GM12878 (cell line): ENCODE measurements at regions not wholly inside any gene's neighbourhood (a gene's known extent, or its start where the extent isn't known, plus 50 kb on each side); places are given as distances from the start of the nearest gene placed in this dataset.

Experiments
- ATAC-seq: fragments of 200-7000 bp; cut with Tn5 transposase; 3 replicates; pipeline ENCODE4 v1.9.1; 2020; ENCODE audit warnings: mild to moderate bottlenecking, moderate library complexity
- BruUV-seq: library from RNA; stranded (reverse); fragments of 400-500 nt; replicated peaks from 2 replicates; lab custom pipeline; 2021; lab: Mats Ljungman, UMichigan
- CTCF ChIA-PET: fragments of 300-600 bp; sonication (Branson Sonifier 250); formaldehyde crosslinking; extraction: SDS; loops from one replicate; lab custom pipeline; 2021; ENCODE audit warnings: inconsistent platforms; lab: Yijun Ruan, JAX
- POLR2A ChIA-PET: fragments of 350-600 bp; formaldehyde crosslinking; extraction: SDS; loops from one replicate; lab custom pipeline; 2021; ENCODE audit warnings: inconsistent platforms; lab: Charles Lee
- RAD21 ChIA-PET: fragments of 300-600 bp; sonication (Branson Sonifier 250); formaldehyde crosslinking; loops from one replicate; lab custom pipeline; 2023; ENCODE audit warnings: antibody characterized with exemption; ENCODE audit not compliant: unreplicated experiment; lab: Charles Lee
- SMC1A ChIA-PET: fragments of 300-600 bp; sonication (Branson Sonifier 250); formaldehyde crosslinking; loops from one replicate; lab custom pipeline; 2023; ENCODE audit not compliant: unreplicated experiment, uncharacterized antibody; lab: Charles Lee
- DNase-seq: peaks from one replicate; pipeline ENCODE4 v3.0.0-alpha.2; 2011; ENCODE audit warnings: low read depth, low spot score
- FAIRE-seq: peaks from 3 replicates; lab custom pipeline; 2011; peaks lifted over from hg19 to GRCh38; lab: Jason Lieb, UNC
- H2AFZ ChIP-seq: 2 replicates; pipeline ENCODE4 v1.6.0; 2011; ENCODE audit warnings: low read depth, low read length, control low read depth; ENCODE audit not compliant: control insufficient read depth
- H3K27ac ChIP-seq: 2 replicates; pipeline ENCODE4 v1.5.1; 2011; ENCODE audit warnings: control low read depth; ENCODE audit not compliant: control insufficient read depth, insufficient read depth
- H3K27me3 ChIP-seq, 2 experiments: replicated peaks in 1 of 2; 2 replicates each; pipeline versions ENCODE4 v1.6.0 to v1.6.1; 2011; ENCODE audit warnings: low read length in 1 of 2; ENCODE audit not compliant: control insufficient read depth in 2 of 2, insufficient read depth in 2 of 2
- H3K36me3 ChIP-seq, 2 experiments: 2 replicates each; pipeline ENCODE4 v1.5.1; 2011; ENCODE audit warnings: low read length in 1 of 2; ENCODE audit not compliant: control insufficient read depth in 2 of 2, insufficient read depth in 2 of 2
- H3K4me1 ChIP-seq: 2 replicates; pipeline ENCODE4 v1.6.1; 2011; ENCODE audit warnings: mild to moderate bottlenecking, low read length, moderate library complexity, mixed read lengths; ENCODE audit not compliant: control insufficient read depth, insufficient read depth
- H3K4me2 ChIP-seq: 2 replicates; pipeline ENCODE4 v1.6.0; 2011; ENCODE audit warnings: control low read depth; ENCODE audit not compliant: control insufficient read depth, insufficient read depth
- H3K4me3 ChIP-seq: fragments of 200-600 bp; sonication (generic); 2 replicates; pipeline ENCODE4 v1.5.1; 2016
- H3K79me2 ChIP-seq: 2 replicates; pipeline ENCODE4 v1.6.0; 2011; ENCODE audit warnings: low read length; ENCODE audit not compliant: control insufficient read depth, insufficient read depth
- H3K9ac ChIP-seq: 2 replicates; pipeline ENCODE4 v1.8.0; 2011; ENCODE audit warnings: low read length, control low read depth, mixed read lengths; ENCODE audit not compliant: control insufficient read depth, insufficient read depth
- H3K9me3 ChIP-seq: replicated peaks from 3 replicates; pipeline ENCODE4 v1.5.1; 2011; ENCODE audit warnings: mild to moderate bottlenecking, low read length; ENCODE audit not compliant: control insufficient read depth, insufficient read depth
- H4K20me1 ChIP-seq: 2 replicates; pipeline ENCODE4 v1.6.0; 2011; ENCODE audit not compliant: control insufficient read depth, insufficient read depth
- BHLHE40 ChIP-seq, 2 experiments: fragments of 450-650 bp in 1 of 2; IDR thresholded peaks; 2 replicates each; pipeline ENCODE4 v1.6.1; 2011 to 2017; ENCODE audit warnings: low read depth in 2 of 2, borderline replicate concordance in 1 of 2, improper control_type of control experiment in 1 of 2, low read length in 1 of 2, mild to moderate bottlenecking in 1 of 2
- CHD1 ChIP-seq: IDR thresholded peaks from 2 replicates; pipeline ENCODE4 v1.6.1; 2012; ENCODE audit warnings: low read depth, low read length, improper control_type of control experiment
- EGR1 ChIP-seq, 2 experiments: IDR thresholded peaks; 1 replicate in 1 of 2; 2 replicates in 1 of 2; pipeline ENCODE4 v1.6.1; 2011 to 2012; ENCODE audit warnings: low read depth in 2 of 2, low read length in 2 of 2, borderline replicate concordance in 1 of 2, mild to moderate bottlenecking in 1 of 2, moderate library complexity in 1 of 2
- IRF4 ChIP-seq: IDR thresholded peaks from 2 replicates; pipeline ENCODE4 v1.6.1; 2011; ENCODE audit warnings: low read depth, low read length
- MAX ChIP-seq: IDR thresholded peaks from 2 replicates; pipeline ENCODE4 v1.6.1; 2012; ENCODE audit warnings: low read depth, low read length, improper control_type of control experiment
- MTA2 ChIP-seq: fragments of 450-650 bp; IDR thresholded peaks from 2 replicates; pipeline ENCODE4 v1.6.1; 2016; ENCODE audit warnings: low read depth, mild to moderate bottlenecking, moderate library complexity
- MYB ChIP-seq: fragments of 150-350 bp; IDR thresholded peaks from 2 replicates; pipeline ENCODE4 v1.6.1; 2014; ENCODE audit warnings: mild to moderate bottlenecking, low read depth, low read length, borderline replicate concordance
- NFYB ChIP-seq: IDR thresholded peaks from 2 replicates; pipeline ENCODE4 v1.6.1; 2011; ENCODE audit warnings: low read depth, mild to moderate bottlenecking, low read length, improper control_type of control experiment, moderate library complexity; ENCODE audit not compliant: insufficient read depth
- PAX8 ChIP-seq: fragments of 450-650 bp; IDR thresholded peaks from 2 replicates; pipeline ENCODE4 v1.6.1; 2017; ENCODE audit warnings: mild to moderate bottlenecking, moderate library complexity
- PML ChIP-seq: IDR thresholded peaks from 2 replicates; pipeline ENCODE4 v1.6.1; 2012; ENCODE audit warnings: low read length, inconsistent platforms
- SREBF2 ChIP-seq: IDR thresholded peaks from 2 replicates; pipeline ENCODE4 v1.6.1; 2012; ENCODE audit warnings: mild to moderate bottlenecking, low read length
- WGBS: methylation state at CpG from one replicate; pipeline ENCODE4 v1.1.6; 2016; ENCODE audit warnings: low lambda C conversion rate; ENCODE audit not compliant: insufficient replicate concordance, insufficient coverage; ENCODE audit errors: missing lambda C conversion rate; 5-methylcytosine and 5-hydroxymethylcytosine counted together
- in situ Hi-C: fragments of 300-500 bp; cut with MboI; formaldehyde crosslinking; loops from 9 replicates; pipeline ENCODE4 v1.14.3; 2018; ENCODE audit warnings: mixed read lengths
- intact Hi-C: fragments of 100-400 bp; cut with micrococcal nuclease; formaldehyde crosslinking; loops from one replicate; pipeline ENCODE4 v1.14.2; 2022; ENCODE audit not compliant: unreplicated experiment
- TF ChIP-seq, protein P1 (sequence below): fragments of 450-650 bp; IDR thresholded peaks from 2 replicates; pipeline ENCODE4 v1.6.1; 2017; ENCODE audit warnings: borderline replicate concordance
- TF ChIP-seq, protein P2 (sequence below): fragments of 450-650 bp; IDR thresholded peaks from 2 replicates; pipeline ENCODE4 v1.6.1; 2017; ENCODE audit warnings: mild to moderate bottlenecking, low read depth, inconsistent platforms; ENCODE audit not compliant: poor library complexity, severe bottlenecking
- TF ChIP-seq, protein P3 (sequence below): IDR thresholded peaks from 2 replicates; pipeline ENCODE4 v1.6.1; 2011; ENCODE audit warnings: low read depth, low read length, improper control_type of control experiment, borderline replicate concordance
- TF ChIP-seq, protein P4 (sequence below): IDR thresholded peaks from 2 replicates; pipeline ENCODE4 v1.6.1; 2012; ENCODE audit warnings: improper control_type of control experiment, low read depth, low read length; ENCODE audit not compliant: insufficient replicate concordance

DNA sequence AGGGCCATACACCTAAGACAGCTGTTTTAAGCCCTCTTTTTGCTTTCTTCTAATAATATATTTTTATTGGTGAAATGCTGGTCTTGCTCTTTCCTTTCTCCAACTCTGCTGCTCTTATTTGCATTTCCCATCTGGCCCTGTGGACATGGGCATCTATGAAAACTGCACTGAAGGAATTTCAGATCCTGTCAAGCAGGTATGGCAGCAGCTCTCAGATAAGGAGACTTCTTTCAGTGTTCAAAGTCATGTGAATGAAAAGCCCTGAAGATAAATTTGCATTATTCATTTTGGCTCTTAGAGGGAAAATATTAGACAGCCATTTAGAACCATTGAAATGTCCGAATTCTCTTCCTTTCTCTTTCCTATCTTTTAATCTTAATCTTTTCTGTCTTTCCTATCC lies 668.0 kb upstream of the RIOK2 start:
- CTCF ChIA-PET, result interaction anchor here (0.7 kb wide), 1 partner anchor 249 kb away, joined by 3 read pairs; no protein-coding TSS in a partner anchor
- Histone ChIP-seq H3K27me3 (no peaks in the 10 kb centered on the region), H3K4me3 (no peak overlapping the region), H3K4me2 (no peak overlapping the region), H3K9me3 (no peaks in the 10 kb centered on the region), H2AFZ (no peak overlapping the region), H3K27ac (no peak overlapping the region), H3K9ac (no peak overlapping the region), H3K79me2 (no peaks in the 10 kb centered on the region), H3K36me3 (no peaks in the 10 kb centered on the region), H4K20me1 (no peaks in the 10 kb centered on the region), H3K4me1 (no peaks in the 10 kb centered on the region)
- no peak for DNase-seq
- intact Hi-C loops, result no loop called here
- RAD21 ChIA-PET, result no interaction called here
- SMC1A ChIA-PET, result interaction anchor here (0.8 to 1.2 kb wide), 2 partner anchors 8 to 32 kb away, joined by 3 to 4 read pairs; no protein-coding TSS in a partner anchor
- no peak for FAIRE-seq
- POLR2A ChIA-PET, result no interaction called here
- 0% methylated on average over 1 of the region's 1 CpG for WGBS
- in situ Hi-C loops, result no loop called here
- ATAC-seq, result no peak
- BruUV-seq, result no TSS peak
- no peak for TF ChIP-seq SREBF2
- TF ChIP-seq EGR1 (IDR thresholded peaks at IDR 0.05; ENCODE audit: borderline replicate concordance in 1 of 2, low read depth in 2 of 2, low read length in 2 of 2), result no peak
- no peak for TF ChIP-seq PML
- TF ChIP-seq NFYB, result no peak
- TF ChIP-seq IRF4, result no peak
- no peak for TF ChIP-seq PAX8
- TF ChIP-seq, protein P1, sequence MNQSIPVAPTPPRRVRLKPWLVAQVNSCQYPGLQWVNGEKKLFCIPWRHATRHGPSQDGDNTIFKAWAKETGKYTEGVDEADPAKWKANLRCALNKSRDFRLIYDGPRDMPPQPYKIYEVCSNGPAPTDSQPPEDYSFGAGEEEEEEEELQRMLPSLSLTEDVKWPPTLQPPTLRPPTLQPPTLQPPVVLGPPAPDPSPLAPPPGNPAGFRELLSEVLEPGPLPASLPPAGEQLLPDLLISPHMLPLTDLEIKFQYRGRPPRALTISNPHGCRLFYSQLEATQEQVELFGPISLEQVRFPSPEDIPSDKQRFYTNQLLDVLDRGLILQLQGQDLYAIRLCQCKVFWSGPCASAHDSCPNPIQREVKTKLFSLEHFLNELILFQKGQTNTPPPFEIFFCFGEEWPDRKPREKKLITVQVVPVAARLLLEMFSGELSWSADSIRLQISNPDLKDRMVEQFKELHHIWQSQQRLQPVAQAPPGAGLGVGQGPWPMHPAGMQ, result no peak
- TF ChIP-seq BHLHE40 (IDR thresholded peaks at IDR 0.05; ENCODE audit: borderline replicate concordance in 1 of 2, low read depth in 2 of 2, low read length in 1 of 2), result no peak
- TF ChIP-seq MTA2, result no peak
- TF ChIP-seq, protein P2, sequence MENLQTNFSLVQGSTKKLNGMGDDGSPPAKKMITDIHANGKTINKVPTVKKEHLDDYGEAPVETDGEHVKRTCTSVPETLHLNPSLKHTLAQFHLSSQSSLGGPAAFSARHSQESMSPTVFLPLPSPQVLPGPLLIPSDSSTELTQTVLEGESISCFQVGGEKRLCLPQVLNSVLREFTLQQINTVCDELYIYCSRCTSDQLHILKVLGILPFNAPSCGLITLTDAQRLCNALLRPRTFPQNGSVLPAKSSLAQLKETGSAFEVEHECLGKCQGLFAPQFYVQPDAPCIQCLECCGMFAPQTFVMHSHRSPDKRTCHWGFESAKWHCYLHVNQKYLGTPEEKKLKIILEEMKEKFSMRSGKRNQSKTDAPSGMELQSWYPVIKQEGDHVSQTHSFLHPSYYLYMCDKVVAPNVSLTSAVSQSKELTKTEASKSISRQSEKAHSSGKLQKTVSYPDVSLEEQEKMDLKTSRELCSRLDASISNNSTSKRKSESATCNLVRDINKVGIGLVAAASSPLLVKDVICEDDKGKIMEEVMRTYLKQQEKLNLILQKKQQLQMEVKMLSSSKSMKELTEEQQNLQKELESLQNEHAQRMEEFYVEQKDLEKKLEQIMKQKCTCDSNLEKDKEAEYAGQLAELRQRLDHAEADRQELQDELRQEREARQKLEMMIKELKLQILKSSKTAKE, result no peak
- no peak for TF ChIP-seq CHD1
- TF ChIP-seq MAX, result no peak
- TF ChIP-seq, protein P3, sequence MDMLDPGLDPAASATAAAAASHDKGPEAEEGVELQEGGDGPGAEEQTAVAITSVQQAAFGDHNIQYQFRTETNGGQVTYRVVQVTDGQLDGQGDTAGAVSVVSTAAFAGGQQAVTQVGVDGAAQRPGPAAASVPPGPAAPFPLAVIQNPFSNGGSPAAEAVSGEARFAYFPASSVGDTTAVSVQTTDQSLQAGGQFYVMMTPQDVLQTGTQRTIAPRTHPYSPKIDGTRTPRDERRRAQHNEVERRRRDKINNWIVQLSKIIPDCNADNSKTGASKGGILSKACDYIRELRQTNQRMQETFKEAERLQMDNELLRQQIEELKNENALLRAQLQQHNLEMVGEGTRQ, result no peak
- no peak for TF ChIP-seq MYB
- TF ChIP-seq, protein P4, sequence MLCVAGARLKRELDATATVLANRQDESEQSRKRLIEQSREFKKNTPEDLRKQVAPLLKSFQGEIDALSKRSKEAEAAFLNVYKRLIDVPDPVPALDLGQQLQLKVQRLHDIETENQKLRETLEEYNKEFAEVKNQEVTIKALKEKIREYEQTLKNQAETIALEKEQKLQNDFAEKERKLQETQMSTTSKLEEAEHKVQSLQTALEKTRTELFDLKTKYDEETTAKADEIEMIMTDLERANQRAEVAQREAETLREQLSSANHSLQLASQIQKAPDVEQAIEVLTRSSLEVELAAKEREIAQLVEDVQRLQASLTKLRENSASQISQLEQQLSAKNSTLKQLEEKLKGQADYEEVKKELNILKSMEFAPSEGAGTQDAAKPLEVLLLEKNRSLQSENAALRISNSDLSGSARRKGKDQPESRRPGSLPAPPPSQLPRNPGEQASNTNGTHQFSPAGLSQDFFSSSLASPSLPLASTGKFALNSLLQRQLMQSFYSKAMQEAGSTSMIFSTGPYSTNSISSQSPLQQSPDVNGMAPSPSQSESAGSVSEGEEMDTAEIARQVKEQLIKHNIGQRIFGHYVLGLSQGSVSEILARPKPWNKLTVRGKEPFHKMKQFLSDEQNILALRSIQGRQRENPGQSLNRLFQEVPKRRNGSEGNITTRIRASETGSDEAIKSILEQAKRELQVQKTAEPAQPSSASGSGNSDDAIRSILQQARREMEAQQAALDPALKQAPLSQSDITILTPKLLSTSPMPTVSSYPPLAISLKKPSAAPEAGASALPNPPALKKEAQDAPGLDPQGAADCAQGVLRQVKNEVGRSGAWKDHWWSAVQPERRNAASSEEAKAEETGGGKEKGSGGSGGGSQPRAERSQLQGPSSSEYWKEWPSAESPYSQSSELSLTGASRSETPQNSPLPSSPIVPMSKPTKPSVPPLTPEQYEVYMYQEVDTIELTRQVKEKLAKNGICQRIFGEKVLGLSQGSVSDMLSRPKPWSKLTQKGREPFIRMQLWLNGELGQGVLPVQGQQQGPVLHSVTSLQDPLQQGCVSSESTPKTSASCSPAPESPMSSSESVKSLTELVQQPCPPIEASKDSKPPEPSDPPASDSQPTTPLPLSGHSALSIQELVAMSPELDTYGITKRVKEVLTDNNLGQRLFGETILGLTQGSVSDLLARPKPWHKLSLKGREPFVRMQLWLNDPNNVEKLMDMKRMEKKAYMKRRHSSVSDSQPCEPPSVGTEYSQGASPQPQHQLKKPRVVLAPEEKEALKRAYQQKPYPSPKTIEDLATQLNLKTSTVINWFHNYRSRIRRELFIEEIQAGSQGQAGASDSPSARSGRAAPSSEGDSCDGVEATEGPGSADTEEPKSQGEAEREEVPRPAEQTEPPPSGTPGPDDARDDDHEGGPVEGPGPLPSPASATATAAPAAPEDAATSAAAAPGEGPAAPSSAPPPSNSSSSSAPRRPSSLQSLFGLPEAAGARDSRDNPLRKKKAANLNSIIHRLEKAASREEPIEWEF, result no peak
